ENCODE measurements at regions not wholly inside any gene's neighbourhood (a gene's known extent, or its start where the extent isn't known, plus 50 kb on each side); places are given as distances from the start of the nearest gene placed in this dataset.

- DNase-seq (ENCODE audit: low spot score) = no peak
These were observed 99.4 kb upstream of the PGRMC2 start for GRCh38 chr4:128386761-128387599.

DNA sequence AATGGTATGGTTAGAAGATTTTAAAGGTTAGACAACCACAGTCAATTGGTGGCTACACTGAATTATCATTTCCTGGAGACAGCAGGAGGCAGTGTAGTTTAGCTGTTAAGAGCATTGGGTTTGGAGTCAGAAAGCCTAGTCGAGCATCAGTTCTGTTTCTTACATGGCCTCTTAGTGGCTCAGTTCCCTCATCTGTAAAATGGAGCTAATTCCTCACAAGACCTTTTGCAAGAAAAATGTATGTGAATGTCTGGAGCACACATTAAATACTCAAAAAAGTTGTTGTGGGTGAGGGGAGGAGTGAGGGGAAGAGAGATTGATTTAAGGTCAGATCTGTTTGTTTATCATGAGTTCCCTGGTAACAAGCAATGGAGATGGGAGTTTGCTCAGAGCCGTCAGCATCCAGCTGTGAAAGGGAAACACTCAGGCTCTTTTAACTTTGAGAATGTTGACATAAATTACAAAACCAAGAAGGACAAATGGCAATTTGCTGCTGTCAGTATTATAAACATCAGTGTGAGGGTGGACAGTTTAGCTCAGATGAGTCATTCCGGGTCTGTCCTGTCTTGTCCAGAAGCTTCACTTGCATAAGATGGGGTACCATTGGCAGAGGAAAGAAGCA, 98.2 kb upstream of the PGRMC2 start:
- DNase-seq (ENCODE audit: low spot score) = no peak

GRCh38 chr4:128384765-128385598, 97.4 kb upstream of the PGRMC2 start:
- no peak for DNase-seq (ENCODE audit: low spot score)

DNA sequence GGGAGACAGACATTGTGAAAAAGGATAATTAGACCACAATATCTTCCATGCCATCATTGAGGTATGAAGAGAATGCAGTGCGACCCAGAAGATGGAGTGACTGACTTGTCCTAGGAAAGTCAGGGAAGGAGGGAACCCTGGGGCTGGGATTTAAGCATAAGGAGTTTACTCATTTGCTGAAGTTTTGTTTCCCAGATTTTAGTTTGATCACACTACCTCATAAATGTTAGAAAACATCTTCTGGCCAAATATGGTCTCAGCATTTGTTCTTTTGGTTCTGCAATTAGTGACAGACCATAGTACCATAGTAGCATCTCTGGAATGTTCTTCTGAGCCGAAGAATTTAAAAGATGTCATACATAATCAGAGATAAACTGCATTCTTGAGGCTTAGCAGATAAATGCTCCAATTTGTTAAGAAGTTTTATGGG, 96.5 kb upstream of the PGRMC2 start:
- DNase-seq (ENCODE audit: low spot score) = no peak

GRCh38 chr4:128381748-128382559, 94.3 kb upstream of the PGRMC2 start:
- DNase-seq (ENCODE audit: low spot score) = no peak

DNA sequence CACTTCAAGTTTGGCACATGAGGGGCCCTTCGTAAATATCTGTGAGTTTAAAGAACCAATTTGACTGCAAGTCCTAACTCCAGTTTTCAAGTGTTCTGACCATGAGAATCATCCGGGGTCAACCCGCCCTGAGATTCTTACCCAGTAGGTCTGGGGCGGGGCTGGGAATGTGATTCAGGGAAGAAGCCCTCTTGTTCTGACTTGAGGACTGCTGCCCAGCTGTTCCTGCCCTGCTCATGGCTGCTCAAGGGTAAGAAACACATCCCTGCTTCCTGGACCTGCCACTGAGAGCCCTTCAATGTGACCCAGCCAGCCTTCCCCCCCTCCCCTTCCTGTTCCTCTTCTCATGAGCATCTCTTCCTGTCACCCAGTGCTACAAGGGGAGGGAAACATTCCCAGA, 92.7 kb upstream of the PGRMC2 start:
- DNase-seq (ENCODE audit: low spot score) = no peak

- DNase-seq (ENCODE audit: low spot score) = peak; percentile 66
These were observed 92.2 kb upstream of the PGRMC2 start for GRCh38 chr4:128379860-128380259.

- DNase-seq (ENCODE audit: low spot score) = no peak
These were observed 91.1 kb upstream of the PGRMC2 start for GRCh38 chr4:128378668-128379067.

DNA sequence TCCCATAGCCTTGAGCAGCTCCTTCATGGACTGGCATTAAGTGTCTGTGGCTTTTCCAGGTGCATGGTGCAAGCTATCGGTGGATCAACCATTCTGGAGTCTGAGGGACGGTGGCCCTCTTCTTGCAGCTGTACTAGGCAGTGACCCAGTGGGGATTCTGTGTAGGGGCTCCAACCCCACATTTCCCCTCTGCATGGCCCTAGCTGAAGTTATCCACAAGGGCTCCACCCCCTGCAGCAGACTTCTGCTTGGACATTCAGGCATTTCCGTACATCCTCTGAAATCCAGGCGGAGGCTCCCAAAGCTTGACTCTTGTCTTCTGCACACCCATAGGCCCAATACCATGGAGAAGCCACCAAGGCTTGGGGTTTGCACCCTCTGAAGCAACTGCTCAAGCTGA, 89.3 kb upstream of the PGRMC2 start:
- DNase-seq (ENCODE audit: low spot score) = no peak

DNA sequence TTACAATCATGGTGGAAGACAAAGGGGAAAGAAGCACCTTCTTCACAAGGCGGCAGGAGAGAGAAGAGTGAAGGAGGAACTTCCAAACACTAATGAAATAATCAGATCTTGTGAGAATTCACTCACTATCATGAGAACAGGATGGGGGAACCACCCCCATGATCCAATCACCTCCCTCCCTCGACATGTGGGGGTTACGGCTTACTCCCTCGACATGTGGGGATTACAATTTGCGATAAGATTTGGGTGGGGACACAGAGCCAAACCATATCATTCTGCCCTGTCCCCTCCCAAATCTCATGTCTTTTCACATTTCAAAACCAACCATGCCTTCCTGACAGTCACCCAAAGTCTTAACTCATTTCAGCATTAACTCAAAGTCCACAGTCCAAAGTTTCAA, 88.7 kb upstream of the PGRMC2 start:
- no peak for DNase-seq (ENCODE audit: low spot score)

- no peak for DNase-seq (ENCODE audit: low spot score)
These were observed 86.0 kb upstream of the PGRMC2 start for GRCh38 chr4:128373628-128374027.

- DNase-seq (ENCODE audit: low spot score) = no peak
These were observed 84.3 kb upstream of the PGRMC2 start for GRCh38 chr4:128371876-128372275.

DNA sequence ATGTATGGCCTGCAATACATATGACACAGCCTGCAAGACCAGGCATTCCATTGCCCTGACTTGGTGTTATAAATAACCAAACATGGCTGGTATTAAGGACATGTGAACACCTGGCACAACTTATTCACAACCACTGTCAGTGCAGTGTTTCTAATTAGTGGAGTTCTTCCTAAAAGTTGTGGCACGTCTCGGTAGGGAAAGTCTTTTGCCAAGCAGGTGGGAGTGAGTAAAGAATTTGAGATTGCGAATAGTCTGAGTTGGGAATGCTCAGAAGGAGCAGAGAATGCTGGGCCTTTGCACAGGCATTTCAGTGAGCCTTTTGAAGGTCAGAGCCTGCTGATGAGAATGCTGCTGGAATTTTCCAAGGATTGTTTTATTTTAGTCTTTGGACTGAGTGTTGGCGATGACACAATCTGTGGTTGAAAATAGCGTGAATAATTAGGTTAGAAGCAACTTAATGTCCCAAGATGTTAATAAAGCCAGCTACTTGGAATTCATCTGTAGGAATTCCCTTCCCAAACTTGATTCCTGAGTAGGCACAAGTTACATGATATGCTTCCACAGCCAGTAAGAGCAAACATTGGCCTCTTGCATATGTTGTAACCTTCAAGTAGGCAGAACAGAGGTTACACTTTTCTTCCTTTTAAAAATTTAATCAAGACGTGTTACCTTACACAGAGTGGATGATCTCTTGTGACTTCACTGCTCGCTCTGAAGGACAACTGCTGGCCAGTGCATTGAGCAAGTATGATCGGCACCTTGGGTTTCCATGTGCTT, 83.6 kb upstream of the PGRMC2 start:
- no peak for DNase-seq (ENCODE audit: low spot score)

DNA sequence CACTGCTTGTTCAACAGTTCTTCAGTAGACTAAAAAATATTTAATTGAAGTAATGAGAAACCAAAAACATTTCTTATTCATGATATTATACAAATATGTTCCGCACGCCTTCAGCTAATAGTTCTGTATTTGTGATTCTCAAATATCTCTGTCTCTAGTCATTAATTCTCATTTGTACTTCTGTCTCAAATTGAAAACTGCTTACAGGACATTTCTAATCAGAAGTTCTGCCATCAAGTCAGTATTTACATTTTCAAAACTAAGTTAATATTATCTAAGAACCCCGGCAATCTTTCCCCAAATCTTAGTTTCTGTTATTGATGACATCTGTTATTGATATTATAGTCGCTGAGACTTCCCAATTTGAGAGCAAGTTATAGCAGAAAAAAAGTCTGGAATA, 78.6 kb upstream of the PGRMC2 start:
- DNase-seq (ENCODE audit: low spot score) = no peak

DNA sequence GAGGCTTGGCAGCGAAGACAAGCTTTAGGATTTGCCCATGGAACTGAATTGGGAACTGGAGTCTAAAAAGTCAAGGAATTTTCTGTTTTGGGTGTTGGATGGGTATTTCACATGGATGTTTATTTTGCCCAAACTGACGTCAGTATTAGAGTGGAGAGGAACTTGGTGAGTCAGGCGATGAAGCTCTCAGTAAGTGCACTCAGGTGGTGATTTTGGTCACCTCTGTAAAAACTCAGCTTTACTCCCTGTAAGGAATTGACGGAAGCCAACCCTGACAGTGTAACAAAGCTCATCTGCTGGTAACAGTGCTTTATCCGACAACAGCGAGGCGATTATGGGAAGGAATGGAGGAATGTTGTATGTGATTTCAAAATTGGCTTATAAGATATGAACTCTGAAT, 77.0 kb upstream of the PGRMC2 start:
- DNase-seq (ENCODE audit: low spot score) = no peak

- no peak for DNase-seq (ENCODE audit: low spot score)
These were observed 76.4 kb upstream of the PGRMC2 start for GRCh38 chr4:128363966-128364365.

DNA sequence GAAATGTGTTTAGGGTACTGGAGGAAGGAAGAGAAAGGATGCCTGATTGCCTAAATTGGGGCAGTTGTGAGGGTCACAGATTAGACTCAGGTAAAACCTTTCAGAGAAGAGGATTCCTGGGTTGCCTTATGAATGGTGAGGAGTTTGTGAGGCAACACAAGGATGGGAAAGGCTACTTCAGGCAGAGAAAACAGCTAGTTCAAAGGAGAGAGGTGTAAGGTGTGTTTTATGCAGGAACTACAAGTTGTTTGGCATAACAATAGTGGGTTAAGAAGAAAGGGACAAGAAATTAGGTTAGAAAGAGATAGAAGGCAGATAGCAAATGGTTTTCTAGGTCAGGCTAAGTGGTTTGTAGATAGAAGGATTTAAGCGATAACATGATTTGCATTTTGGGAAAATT, 75.1 kb upstream of the PGRMC2 start:
- DNase-seq (ENCODE audit: low spot score) = no peak

GRCh38 chr4:128359422-128359821, 71.8 kb upstream of the PGRMC2 start:
- no peak for DNase-seq (ENCODE audit: low spot score)

GRCh38 chr4:128358913-128359279, 71.3 kb upstream of the PGRMC2 start:
- DNase-seq (ENCODE audit: low spot score) = no peak

DNA sequence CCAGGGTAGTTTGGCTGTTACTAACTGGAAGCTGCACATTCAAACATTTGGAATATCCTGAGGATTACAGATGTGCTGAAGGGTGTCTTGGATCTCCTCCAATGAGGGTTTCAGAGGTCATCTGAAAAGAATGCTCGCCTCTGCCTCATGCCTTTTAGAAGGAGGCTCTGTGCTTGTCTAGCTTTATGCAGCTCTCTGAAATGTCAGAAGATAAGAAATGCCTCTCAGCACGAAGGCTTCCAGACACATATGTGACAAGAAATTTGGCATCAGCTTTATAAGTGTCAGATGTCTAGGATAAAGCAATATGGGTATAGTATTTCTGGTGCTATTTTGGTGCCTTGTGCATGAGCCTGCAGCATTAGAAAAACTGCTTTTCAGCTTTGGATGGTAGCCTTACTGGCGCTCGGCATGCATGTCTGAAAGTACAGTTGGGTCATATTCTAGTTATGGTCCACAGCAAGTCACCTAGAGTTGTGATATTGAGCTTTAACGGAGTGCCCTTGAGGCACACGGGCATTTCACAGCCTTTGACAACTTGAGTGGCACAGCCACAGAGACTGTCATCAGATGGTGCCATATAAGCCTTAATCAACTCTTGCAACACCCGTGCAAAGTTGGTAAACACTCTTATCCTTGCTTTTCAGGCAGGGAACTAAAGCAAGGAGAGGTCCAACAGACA, 70.8 kb upstream of the PGRMC2 start:
- DNase-seq (ENCODE audit: low spot score) = no peak

- DNase-seq (ENCODE audit: low spot score) = no peak
These were observed 69.7 kb upstream of the PGRMC2 start for GRCh38 chr4:128357286-128357685.
